ENCODE measurements at regions not wholly inside any gene's neighbourhood (a gene's known extent, or its start where the extent isn't known, plus 50 kb on each side); places are given as distances from the start of the nearest gene placed in this dataset.

DNA sequence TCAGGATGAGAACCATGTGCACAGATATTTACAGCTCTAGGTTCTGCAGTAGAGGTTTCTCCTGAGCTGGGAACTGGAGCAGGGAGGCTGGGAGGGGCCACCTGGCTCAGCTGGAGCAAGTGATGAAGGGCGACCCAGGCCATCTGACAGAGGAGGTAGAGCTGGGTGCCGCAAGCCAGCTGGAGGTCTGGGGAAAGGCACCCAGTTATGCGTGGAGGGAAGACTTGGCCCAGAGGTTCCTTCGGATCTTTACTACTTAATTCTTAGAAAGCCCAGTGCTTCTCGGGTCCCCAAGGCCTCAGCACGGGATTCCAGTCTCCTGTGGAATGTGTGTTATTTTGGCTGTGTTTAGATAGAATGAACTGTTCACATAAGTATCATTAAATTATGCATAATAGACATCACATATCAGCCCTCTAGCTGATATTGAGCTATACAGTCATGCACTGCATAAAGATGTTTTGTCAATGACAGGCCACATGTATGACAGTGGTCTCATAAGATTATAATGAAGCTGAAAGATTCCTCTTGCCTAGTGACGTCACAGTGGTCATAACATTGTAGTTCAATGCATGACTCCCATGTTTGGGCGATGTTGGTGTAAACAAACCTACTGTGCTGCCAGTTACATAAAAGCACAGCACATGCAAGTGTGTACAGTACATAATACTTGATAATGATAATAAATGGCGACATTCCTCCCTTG, 245.1 kb downstream of the RHOU start:
- no peak for TF ChIP-seq CTCF (IDR thresholded peaks at IDR 0.05)
- no peak for TF ChIP-seq POLR2A (IDR thresholded peaks at IDR 0.05)
- no peak for TF ChIP-seq POLR2AphosphoS5 (IDR thresholded peaks at IDR 0.05)

All from prostate gland (tissue), 2 donors.